ENCODE measurements at regions not wholly inside any gene's neighbourhood (a gene's known extent, or its start where the extent isn't known, plus 50 kb on each side); places are given as distances from the start of the nearest gene placed in this dataset.
"Not testable (repeated sequence)": the region's sequence is repeated elsewhere in the genome, so short reads cannot be mapped to it uniquely, and the experiment has no call there.

GRCh38 chr18:39206398-39207103, 1641.0 kb upstream of the CELF4 start:
- DNase-seq (ENCODE audit: low read depth), result not testable (repeated sequence)

- no peak for DNase-seq (ENCODE audit: low read depth)
Observed at GRCh38 chr18:39205565-39206195, 1640.1 kb upstream of the CELF4 start.

GRCh38 chr18:39200153-39200552, 1634.6 kb upstream of the CELF4 start:
- DNase-seq (ENCODE audit: low read depth), result no peak

- no peak for DNase-seq (ENCODE audit: low read depth)
Observed at GRCh38 chr18:39199231-39199855, 1633.7 kb upstream of the CELF4 start.

DNA sequence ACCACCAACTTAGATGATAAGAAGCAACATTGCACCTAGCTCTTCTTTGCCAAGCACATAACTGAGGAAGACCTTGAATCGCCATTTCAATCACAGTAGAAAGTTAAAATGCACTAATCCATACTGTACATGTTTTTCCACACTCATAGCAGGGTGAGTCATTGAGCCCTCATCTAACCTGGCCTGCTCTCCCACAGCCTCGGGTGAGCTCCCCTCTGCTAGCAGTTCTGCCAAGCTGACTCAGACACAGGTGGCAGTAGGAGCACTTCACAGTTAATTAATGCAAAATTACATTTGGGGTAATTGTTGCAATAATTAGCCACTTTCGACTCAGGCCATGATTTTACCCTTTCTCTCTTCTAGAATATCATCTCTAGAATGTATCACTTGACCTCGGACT, 1632.8 kb upstream of the CELF4 start:
- no peak for DNase-seq (ENCODE audit: low read depth)

DNA sequence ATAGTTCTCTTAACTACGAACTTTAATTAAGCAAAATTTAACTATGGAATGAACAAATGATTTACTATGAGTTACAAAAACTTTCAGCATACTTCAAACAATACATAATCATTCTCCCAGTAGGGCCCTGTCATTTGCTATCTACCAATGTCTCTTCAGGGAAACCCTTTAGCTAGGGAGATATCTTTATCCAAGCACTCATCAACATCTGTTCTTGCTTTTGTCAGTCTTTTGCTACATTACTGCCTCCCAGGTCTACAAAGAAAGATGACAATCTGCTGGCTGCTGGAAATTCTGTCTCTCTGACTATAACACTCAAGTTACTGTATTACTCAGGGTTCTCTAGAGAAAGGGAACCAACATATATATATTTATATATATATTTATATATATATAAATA, 1626.3 kb upstream of the CELF4 start:
- DNase-seq (ENCODE audit: low read depth), result peak; percentile 5

DNA sequence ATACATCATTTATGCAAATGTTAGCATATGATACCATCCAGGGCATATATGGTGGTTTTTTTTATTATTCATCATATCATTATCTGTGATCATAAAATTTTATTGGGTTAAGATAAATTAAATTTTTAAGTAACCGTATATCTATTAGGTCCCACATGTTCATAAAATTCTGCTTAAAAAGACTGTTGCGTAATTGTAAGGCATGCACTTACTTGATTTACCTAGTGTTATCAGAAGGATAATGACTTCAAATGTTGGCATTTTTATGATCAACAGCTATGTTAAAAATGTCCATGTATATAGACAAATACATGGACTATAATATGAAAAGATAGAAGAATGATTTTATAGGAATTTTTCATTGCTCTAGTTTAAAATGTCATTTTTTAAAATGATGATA, 1625.5 kb upstream of the CELF4 start:
- no peak for DNase-seq (ENCODE audit: low read depth)

GRCh38 chr18:39190508-39190907, 1624.9 kb upstream of the CELF4 start:
- DNase-seq (ENCODE audit: low read depth), result peak; percentile 5

GRCh38 chr18:39188278-39188677, 1622.7 kb upstream of the CELF4 start:
- DNase-seq (ENCODE audit: low read depth), result no peak

GRCh38 chr18:39186008-39186407, 1620.4 kb upstream of the CELF4 start:
- DNase-seq (ENCODE audit: low read depth), result no peak

- DNase-seq (ENCODE audit: low read depth), result no peak
Observed at GRCh38 chr18:39184176-39184575, 1618.6 kb upstream of the CELF4 start.

DNA sequence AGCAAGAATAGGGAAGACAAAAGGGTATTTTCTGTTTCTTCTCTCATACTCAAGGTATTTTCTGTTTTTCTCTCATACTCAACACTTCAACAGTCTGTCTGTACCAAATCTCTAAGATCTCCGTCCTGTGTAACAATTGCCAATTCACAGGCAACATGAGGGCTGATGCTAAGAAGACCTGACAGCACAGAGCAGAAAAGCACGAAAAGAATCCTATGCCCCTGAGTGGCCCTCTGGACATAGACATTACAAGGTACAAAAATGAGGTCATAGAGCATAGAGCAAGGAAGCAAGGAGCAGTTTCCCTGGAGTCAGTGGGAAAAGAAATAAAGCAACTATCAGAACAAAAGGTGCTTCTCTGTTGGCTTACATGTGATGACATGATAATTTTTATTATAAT, 1612.6 kb upstream of the CELF4 start:
- DNase-seq (ENCODE audit: low read depth), result no peak

DNA sequence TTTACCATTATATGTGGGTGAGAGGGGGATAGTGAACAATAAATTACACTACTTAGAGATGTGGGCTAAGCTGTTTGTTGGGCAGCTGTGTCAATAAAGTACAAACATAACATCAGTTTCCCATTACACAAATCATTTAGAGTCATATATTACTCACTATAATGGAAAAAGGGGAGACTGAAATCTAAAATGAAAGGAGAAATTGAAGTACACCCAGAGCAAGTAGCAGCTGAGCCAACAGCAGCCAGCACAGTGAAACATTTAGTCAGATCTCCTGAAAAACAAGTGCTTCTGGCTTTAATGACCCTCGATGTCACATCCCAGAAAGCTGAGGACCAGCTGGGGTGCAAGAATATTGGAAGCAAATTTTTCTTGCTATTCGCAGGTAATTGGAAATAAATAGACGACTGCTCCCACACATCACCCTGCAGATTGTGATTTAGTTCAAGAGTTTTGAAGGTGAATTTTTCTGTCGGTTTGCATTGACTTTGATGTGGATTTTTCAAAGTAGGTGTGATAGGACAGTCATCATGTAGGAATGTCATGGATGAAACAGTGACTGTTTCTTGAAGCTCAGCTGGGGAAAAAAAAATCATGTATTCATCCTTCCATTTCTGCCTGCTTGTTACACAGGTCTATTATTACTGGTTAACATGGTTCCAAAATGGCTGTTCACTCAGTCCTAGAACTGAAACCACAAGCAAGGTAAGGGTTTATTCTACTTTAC, 1607.3 kb upstream of the CELF4 start:
- DNase-seq (ENCODE audit: low read depth), result no peak

DNA sequence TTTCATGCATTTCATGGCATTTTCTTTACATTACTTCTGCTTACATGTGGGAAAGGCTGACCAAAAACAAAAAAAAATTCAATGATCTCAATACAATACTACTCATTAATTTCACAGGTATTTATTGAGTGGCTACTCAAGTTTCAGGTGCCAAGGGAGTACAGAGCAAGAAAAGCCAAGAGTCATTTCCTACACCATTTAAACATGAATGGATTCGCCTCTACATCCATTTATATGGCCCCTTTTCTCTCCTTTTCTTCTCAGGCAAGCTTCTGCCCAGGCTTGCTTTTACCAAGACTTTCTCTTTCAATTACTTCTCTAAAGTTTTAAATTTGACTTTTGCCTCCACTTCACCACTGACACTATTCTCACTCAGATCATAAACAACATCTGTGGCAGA, 1603.1 kb upstream of the CELF4 start:
- no peak for DNase-seq (ENCODE audit: low read depth)

- DNase-seq (ENCODE audit: low read depth), result no peak
Observed at GRCh38 chr18:39167990-39168389, 1602.4 kb upstream of the CELF4 start.

DNA sequence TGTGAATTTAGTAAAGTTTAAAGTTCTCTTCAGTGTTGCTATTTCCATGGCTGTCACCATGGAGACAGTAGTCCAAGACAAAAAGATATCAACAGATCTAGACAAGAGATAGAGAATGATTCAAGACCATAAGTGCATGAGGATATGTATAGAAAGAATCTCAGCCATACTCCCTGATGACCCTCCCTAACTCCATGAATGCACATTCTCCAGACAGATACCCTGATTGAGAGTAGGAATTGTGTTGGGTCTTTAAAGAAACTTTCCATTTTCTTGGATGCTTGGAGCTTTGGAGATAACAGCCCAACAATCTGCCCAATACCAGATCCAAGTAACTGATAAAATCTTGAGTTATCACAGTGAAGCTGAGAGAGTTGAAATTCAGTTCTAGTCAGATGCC, 1601.2 kb upstream of the CELF4 start:
- DNase-seq (ENCODE audit: low read depth), result no peak

DNA sequence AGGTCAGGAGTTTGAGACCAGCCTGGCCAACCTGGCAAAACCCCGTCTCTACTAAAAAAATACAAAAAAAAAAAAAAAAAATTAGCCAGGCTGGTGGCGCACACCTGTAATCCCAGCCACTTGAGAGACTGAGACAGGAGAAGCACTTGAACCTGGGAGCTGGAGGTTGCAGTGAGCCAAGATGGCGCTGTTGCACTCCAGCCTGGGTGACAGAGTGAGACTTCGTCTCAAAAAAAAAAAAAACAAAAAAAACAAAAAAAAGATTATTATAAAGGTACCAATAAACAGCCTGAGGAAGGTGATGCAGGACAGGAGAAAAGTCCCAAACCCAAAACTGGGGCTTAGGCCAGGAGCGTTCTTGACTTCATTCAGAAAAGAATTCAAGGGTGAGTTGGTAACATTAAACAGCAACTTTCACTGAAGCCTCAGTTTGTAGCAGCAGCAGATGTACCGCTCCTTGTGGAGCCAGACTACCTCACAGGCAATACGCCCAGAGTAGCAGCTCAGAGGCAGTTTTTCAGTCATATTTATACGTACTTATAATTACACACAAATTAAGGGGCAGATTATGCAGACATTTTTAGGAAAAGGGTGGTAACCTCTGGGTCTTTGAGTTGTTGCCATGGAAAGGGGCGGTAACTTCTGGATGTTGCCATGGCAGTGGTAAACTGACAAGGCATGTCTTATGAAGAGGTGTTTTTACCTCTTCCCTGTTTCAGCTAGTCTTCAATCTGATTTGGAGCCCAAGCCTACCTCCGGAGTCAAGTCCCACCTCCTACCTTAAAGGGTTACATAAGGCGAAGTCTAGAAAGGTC, 1596.6 kb upstream of the CELF4 start:
- no peak for DNase-seq (ENCODE audit: low read depth)

DNA sequence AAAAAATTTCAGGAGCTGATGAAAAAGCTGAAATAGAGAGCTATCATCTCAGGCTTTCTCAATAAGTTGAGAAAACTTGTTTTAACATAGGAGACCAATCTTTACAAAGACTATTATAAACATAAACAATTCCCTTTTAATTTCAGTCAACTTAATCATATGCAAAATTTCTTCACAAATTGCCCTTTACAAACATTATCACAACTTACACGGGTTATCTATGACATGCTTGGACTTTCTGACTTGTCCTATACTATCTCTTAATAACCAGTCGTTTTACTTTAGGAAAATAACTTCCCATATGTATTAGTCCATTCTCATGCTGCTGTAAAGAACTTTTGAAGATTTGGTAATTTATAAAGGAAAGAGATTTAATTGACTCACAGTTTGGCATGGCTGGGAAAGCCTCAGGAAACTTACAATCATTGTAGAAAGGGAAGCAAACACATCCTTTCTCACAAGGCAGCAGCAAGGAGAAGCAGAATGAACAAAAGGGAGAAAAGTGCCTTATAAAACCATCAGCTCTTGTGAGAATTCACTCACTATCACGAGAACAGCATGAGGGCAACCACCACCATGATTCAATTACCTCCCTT, 1583.7 kb upstream of the CELF4 start:
- DNase-seq (ENCODE audit: low read depth), result no peak

GRCh38 chr18:39134255-39134654, 1568.7 kb upstream of the CELF4 start:
- DNase-seq (ENCODE audit: low read depth), result no peak

GRCh38 chr18:39127538-39127937, 1561.9 kb upstream of the CELF4 start:
- DNase-seq (ENCODE audit: low read depth), result not testable (repeated sequence)

GRCh38 chr18:39113790-39114189, 1548.2 kb upstream of the CELF4 start:
- DNase-seq (ENCODE audit: low read depth), result no peak

GRCh38 chr18:39105104-39105503, 1539.5 kb upstream of the CELF4 start:
- no peak for DNase-seq (ENCODE audit: low read depth)
